DMS 273 (cell line): ENCODE measurements at regions not wholly inside any gene's neighbourhood (a gene's known extent, or its start where the extent isn't known, plus 50 kb on each side); places are given as distances from the start of the nearest gene placed in this dataset.

ENCODE experiments used
- DNase-seq: peaks from one replicate; lab custom pipeline; 2025; ENCODE audit not compliant: unreplicated experiment; lab: John Stamatoyannopoulos, UW

- DNase-seq = no peak
Observed at GRCh38 chr6:18335948-18336347, 51.2 kb upstream of the RNF144B start.

- no peak for DNase-seq
Observed at GRCh38 chr6:18334251-18334650, 52.9 kb upstream of the RNF144B start.

GRCh38 chr6:18330548-18331081 lies 56.5 kb upstream of the RNF144B start:
- no peak for DNase-seq

DNA sequence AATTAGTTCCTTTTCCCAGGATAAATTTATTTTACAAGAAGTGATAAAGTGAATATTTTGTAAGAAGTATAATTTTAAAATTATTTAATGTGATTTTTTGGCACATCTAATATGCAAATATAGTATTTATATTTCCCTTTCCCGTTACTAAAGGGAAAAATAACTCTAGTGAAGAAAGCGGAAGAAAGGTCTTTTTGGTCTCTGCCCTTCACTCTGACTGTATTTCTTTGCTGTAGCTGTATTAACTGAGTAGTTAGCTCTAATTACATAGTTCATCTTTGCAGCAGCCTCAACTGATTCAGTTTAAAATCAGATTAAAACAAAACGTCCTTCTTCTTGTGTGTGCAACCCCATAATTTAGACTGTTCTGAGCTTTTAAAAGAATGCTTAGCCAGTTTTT lies 57.4 kb upstream of the RNF144B start:
- DNase-seq = no peak

- no peak for DNase-seq
Observed at GRCh38 chr6:18328540-18328939, 58.6 kb upstream of the RNF144B start.

GRCh38 chr6:18328070-18328469 lies 59.1 kb upstream of the RNF144B start:
- DNase-seq = no peak

- peak; percentile 26 for DNase-seq
Observed at GRCh38 chr6:18327626-18328025, 59.5 kb upstream of the RNF144B start.

GRCh38 chr6:18326980-18327379 lies 60.2 kb upstream of the RNF144B start:
- no peak for DNase-seq

GRCh38 chr6:18326001-18326400 lies 61.1 kb upstream of the RNF144B start:
- no peak for DNase-seq

- DNase-seq = no peak
Observed at GRCh38 chr6:18324706-18325042, 60.3 kb upstream of the DEK start.

- peak; percentile 84 for DNase-seq
Observed at GRCh38 chr6:18323935-18324705, 59.8 kb upstream of the DEK start.

DNA sequence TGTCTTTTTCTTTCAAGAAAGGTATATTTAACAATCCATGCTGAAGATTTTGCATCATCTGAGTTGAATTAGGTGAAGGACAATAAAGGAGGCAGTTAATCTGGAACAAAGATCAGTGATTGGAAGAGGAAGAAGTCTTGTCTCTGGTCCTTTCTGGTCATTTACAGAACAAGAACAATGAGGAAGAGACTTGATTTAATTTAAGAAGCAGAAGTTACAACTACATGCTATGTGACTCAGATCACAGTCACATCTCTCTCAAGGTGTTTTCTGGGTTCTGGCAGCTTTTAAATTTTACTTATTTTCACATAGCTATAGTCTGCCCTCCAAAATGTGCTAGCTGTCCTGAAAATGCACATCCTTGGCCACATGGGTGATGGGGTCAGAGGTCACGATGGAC lies 53.5 kb upstream of the DEK start:
- DNase-seq = no peak

DNA sequence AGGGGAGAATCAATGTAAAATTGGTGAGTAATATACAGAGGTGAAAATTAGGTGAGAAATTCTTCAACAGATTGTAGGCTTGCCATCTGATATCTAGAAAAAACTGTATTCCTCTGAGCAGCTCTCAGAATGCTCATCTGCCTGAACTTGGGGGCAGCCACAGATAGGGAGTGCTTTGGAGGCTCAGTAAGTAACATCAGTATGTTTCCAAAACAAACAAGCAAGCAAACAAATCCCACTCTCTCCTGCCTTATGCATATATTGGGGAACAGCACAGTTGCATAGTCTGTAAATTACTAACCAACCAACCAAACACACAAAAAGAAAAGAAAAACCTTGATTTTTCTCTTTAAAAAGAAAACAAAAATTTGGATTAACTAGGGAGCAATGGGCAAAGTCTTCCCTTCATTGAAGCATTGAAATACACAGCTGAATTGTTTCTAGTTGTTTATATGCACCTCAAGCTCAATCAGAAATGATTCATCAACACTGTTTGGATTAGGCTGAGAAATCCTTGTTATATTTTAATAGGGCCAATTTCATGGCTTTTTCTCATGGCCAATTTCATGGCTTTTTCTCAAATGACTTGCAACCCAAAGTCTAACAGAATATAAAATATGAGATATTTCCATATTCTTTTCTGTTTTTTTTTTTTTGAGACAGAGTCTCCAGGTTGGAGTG lies 50.1 kb upstream of the DEK start:
- DNase-seq = no peak
